Kidney glomerular epithelial cell (primary cell): ENCODE measurements at regions not wholly inside any gene's neighbourhood (a gene's known extent, or its start where the extent isn't known, plus 50 kb on each side); places are given as distances from the start of the nearest gene placed in this dataset.

ENCODE experiments used
- DNase-seq: peaks from one replicate; lab custom pipeline; 2025; lab: John Stamatoyannopoulos, UW

DNA sequence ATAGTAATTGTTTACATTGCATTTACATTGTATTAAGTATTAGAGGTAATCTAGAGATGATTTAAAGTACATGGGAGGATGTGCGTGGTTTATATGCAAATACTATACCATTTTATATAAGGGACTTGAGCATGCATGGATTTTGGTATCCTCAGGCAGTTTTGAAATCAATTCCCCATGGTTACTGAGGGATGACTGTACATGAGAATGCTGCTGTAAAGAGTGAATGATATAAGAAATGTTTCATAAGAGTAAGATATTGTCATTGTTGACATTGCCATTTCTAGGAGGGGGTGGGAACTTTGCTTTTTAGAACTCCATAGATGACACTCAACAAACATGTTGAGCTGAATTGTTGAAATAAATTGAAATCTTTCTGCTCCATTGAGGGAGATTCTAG is 185.0 kb downstream of the SEMA6A start:
- no peak for DNase-seq

DNA sequence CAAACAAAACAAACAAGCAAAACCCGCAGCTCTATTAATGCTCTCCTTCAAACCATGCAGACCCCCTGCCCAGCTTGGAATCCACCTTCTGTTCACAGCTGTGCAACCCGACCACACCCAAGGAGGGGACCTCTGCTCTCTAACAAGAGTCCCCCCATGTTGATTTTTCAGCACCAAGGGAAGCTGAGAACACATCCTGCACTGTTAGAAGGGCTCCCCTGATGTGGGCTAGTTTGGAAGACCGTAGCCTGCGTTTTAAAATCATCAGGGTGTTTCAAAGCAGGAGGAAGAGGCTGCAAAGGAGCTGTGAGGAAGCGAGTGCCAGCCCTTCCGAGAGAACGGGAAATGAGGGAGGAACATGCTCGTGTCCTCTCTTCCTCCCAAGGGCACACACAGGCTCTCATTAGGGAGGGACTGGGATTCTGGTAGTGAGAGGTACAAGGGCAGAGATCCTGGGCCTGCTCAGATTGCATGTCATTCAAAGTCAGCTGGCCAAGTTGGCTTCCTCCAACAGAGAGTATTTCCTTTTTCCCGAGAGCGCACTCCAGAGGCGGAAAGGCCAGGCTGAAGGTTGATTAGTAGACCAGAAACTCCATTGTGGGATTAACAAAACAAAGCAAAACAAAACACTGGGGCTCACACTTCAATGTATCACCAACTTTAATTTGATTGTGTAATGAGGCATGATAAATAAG is 185.9 kb downstream of the SEMA6A start:
- peak; percentile 78 for DNase-seq

- DNase-seq, result no peak
Measured at GRCh38 chr5:116387738-116388137, 186.9 kb downstream of the SEMA6A start.

GRCh38 chr5:116386633-116387032 is 188.0 kb downstream of the SEMA6A start:
- DNase-seq, result no peak

- DNase-seq, result no peak
Measured at GRCh38 chr5:116382874-116383266, 191.8 kb downstream of the SEMA6A start.

GRCh38 chr5:116382032-116382873 is 192.4 kb downstream of the SEMA6A start:
- no peak for DNase-seq

DNA sequence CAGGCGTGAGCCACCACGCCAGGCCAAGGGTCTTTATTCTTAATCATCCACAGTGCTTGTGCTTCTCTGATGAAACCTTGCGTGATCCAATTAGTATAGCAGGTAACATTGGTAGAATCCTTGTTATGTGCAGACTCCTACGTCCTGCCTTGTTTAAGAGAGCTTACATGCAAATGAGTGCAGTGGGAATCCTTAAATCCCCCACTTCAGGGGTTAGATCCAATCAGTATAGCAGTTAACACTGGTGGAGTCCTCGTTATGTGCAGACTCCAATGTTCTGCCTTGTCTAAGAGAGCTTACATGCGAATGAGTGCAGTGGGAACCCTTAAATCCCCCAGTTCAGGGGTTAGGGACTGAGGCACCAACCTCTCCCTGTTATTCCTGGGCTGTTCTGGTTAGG is 193.4 kb downstream of the SEMA6A start:
- DNase-seq, result no peak

DNA sequence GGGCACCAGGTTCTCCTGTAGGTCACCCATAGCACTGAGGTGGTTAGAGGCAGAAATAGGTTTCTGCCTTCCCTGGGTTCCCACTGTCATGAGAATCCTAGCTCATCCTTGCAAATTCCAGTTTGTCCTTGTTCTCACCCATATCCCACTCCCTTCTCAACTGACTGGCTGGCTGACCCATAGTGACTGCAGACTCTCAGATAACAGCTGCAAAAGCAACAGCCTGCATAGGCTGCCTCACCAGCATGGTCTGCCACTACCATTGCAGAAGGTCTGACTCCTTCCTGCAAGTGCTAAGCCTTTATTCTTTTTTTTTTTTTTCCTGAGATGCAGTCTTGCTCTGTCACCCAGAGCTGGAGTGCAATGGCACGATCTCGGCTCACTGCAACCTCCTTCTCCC is 194.0 kb downstream of the SEMA6A start:
- no peak for DNase-seq

- DNase-seq, result no peak
Measured at GRCh38 chr5:116379306-116379705, 195.3 kb downstream of the SEMA6A start.

DNA sequence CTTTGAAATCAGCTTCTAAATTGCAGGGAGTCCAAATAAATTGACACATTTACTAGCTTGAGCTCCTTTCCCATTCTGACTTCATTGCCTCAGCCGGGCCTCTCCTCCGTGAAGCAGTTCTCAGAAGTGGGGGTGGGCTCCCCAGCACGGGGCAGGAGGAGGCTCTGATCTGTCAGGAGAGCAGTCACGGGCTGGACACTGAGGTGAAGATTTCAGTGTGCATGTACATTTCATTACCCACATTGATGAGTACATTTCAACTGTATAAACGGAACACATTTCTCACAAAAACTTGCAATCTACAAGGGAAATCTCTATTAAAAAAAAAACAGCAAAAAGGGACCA is 195.9 kb downstream of the SEMA6A start:
- no peak for DNase-seq

DNA sequence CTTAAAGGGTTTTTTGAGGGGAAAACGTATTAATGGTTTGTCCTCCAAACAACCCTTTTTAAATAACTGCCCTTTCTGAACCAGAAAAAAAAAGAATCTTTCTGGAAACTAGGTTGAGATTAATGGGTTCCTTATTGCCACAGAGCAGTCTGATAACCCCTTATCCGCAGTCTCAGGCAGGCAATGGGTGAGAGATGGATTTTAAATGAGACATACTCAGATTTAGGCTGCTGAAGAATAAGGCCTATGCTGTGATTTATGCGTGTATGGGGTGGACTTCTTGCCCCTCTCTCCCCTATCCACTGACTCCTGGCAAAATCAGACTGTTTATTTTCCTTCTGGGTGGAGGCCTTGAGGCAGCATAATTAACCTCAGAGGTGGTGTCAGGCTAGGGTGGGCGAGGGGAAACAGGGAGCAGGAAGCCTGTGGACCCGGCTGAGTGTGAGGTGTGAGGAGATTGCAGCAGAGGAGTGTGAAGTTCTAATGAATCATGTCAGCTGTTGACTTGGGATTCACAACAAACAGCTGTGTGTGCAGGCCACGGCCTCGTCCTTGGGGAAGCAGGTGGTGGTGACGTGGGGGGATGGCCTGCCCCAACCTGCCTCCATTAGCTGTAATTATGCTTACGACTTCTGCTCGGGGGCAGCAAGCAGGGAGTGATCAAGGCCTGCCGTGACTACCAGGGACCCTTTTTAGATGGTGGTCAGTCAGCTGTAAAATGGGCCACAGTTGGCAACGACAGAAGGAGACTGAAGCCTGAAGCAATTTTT is 196.4 kb downstream of the SEMA6A start:
- no peak for DNase-seq

DNA sequence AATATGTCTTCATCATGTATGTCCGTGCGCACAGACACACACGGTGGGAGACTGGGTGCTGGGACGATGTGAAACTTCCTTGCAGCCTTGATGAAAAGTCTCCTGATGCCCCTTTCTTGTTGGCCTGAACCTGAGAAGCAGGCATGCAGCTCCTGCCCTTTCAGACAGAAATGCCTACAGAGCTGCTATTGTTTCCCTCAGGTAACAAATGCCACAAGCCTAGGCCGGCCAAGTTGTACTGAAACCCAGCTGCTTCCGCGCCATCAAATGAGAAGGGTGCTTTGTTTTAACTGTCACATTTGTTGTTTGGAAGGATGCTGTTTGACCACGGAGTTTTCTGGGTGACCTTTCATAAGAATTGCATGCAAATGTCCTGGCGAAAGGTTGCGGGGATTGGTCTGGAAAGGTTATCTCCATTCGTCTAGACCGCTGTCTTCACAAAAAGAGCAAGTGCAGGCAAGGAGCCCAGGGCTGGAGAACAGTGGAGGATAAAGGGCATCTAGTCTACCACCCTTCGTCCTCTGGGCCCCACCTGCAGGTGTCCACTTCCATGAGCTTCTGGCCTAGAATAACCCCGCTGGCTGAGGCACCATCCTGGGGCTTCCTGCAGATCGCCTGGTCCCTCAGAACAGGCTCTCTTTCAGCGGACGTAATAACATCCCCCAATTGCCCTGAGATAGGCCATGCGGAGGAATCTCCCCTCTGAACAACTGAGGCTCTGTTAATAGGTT is 197.2 kb downstream of the SEMA6A start:
- DNase-seq, result no peak

GRCh38 chr5:116375926-116376325 is 198.7 kb downstream of the SEMA6A start:
- no peak for DNase-seq

DNA sequence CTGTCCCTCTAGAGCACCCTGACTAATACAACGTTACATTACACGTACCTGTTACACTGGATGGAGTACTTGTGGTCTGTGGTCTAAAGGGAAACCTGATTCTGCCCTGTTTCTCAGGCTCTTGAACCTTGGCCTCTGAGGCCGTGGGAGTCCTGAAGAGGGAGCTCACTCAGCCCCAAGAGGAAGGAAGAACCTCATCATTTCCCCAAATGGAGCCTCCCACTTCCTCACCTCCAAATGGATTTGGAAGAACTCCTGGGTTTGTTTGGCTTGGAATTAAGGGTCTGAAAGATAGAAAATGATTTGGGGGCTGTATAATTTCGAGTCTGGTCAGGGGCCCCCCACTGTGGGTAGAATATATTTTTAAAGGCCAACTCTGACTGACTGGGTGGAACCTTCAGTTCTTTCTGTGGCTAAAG is 200.2 kb downstream of the SEMA6A start:
- no peak for DNase-seq

- no peak for DNase-seq
Measured at GRCh38 chr5:116372931-116373597, 201.6 kb downstream of the SEMA6A start.

- no peak for DNase-seq
Measured at GRCh38 chr5:116371935-116372334, 202.7 kb downstream of the SEMA6A start.

- DNase-seq, result no peak
Measured at GRCh38 chr5:116371431-116371830, 203.2 kb downstream of the SEMA6A start.

DNA sequence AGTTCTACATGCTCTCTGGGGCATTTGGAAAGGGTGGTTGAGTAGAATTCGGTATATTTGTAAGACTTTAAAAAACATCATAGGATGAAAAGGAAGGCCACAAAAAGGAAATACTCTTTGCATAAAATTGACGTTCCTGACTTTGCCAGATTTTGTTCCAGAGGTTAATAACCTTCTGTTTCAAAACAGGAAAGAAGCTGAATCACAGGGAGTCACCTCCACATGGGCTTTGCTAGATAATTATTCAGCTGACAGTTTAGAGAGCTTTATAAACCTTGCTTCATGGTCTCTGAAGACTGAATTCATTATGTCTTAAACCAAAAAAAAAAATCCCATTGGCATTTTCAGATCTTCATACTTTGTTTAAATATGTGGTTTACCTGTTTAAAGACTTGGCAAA is 203.7 kb downstream of the SEMA6A start:
- no peak for DNase-seq

DNA sequence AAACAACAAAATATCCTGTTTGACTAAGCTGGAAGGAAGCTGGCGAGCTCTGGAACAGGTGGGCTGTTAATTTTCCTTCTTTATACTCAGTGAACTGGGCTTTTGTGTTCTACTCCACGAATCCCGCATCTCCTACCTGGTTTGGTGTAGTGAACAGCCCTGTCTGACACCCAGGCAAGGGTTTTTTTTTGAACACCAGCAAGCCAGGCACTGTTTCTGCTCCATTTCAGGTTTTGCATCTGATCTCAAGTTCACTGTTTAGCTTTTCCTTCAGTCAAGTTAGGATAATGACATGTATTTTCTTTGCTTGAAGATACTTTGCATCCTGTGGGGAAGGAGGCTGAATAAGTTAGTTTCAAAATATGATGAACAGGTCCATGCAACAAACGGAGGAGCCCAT is 204.5 kb downstream of the SEMA6A start:
- no peak for DNase-seq

DNA sequence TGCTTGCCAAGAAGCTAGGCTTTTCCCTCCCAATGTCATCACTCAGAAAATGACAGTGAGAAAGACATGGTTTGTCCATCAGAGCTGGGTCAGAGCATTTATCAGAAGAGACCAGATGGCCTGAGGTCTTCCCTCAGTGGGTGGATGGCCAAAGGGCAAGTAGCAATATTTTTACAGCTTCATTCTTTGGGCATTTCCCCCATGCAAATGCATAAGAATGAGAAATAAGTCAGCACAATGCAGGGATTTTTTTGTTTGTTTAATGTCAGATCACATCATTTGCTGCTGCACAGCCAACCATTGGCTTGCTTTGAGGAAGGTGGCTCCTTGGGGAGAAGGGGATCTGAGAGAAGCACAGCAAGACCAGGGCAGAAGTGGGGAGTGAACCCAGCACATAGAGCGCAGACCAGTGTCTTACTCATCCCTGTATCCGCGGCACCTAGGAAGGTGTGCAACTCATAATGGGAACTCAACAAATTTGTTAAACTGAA is 209.6 kb downstream of the SEMA6A start:
- no peak for DNase-seq

DNA sequence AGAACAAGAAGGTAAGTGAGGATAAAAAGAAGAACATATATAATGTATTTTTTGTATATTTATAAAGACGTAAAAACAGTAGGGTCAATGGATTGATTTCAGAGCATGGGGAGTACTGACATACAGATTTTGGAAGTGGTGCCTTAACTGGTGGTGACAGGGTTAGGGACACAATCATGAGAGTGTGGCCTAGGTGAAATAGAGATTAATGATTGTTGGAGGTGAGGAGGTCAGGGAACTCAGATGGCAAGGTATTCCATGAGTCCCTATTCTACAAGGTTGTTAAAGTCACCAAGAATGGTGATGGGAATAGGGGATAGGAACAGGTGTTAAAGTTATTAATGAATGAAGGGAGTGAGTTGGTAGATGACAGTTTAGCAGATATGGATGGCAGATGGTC is 210.8 kb downstream of the SEMA6A start:
- DNase-seq, result no peak
